ENCODE measurements at regions not wholly inside any gene's neighbourhood (a gene's known extent, or its start where the extent isn't known, plus 50 kb on each side); places are given as distances from the start of the nearest gene placed in this dataset.

- TF ChIP-seq YY1 (IDR thresholded peaks at IDR 0.05; ENCODE audit: insufficient read depth, insufficient read length) (no peak), ZNF274 (IDR thresholded peaks at IDR 0.05; ENCODE audit: low read depth, low read length) (no peak), SUZ12 (IDR thresholded peaks at IDR 0.05; ENCODE audit: extremely low read depth, insufficient read depth, insufficient read length) (no peak)
These were observed 125.0 kb upstream of the CDC42EP3 start for GRCh38 chr2:37796481-37796880.

Measured in NT2/D1 (cell line).